ENCODE measurements at regions not wholly inside any gene's neighbourhood (a gene's known extent, or its start where the extent isn't known, plus 50 kb on each side); places are given as distances from the start of the nearest gene placed in this dataset.

DNA sequence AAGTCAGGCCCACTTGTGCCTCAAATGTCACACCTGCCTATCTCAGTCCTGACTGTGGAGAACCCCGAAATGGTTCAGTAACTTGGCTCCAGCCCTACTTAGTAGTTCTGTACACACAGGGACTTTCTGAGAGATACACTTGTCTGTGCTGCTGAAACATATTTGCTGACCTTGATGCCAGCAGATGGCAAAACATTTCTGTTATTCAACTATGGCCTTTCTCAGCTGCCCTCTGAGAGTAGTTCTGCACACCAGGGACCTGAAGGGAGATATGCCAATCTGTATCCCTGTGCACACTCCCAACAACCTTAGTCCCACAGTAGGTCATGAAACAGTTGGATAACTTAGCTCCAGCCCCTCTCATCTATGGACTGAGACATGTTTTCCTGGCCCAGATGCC, 1651.5 kb downstream of the LRRC4C start:
- no peaks in the 10 kb centered on the region; the same call in 1 of the 2 replicates for H3K9me3 ChIP-seq (replicated peaks; ENCODE audit: control insufficient read depth, insufficient read depth, low read depth, low read length)
- H4K20me1 ChIP-seq (replicated peaks; ENCODE audit: control insufficient read depth, insufficient read depth, low read length), result no peaks in the 10 kb centered on the region
- intact Hi-C loops (cut with micrococcal nuclease), result no loop called here
- DNase-seq (ENCODE audit: extremely low read depth in 1 of 4, low spot score in 3 of 4), result no peak
- no peaks in the 10 kb centered on the region for H3K79me2 ChIP-seq (ENCODE audit: control insufficient read depth, insufficient read depth, low read length)
- H2AFZ ChIP-seq (ENCODE audit: low read depth, low read length), result no peak overlapping the region
- H3K9ac ChIP-seq (ENCODE audit: insufficient read depth in 1 of 2, low read depth in 2 of 2, low read length in 2 of 2), result no peak overlapping the region
- CTCF ChIA-PET (ENCODE audit: low intra/inter-chr PET ratio), result no interaction called here
- no peak overlapping the region for H3K4me3 ChIP-seq
- no peak for ATAC-seq
- no TSS peak for BruUV-seq (replicated peaks)
- WGBS (ENCODE audit: insufficient coverage, low coverage, missing lambda C conversion rate), result 0% methylated on average over 1 of the region's 1 CpG
- H3K4me1 ChIP-seq (replicated peaks in 1 of 2; ENCODE audit: control insufficient read depth in 2 of 2, insufficient read depth in 2 of 2, low read length in 2 of 2), result no peaks in the 10 kb centered on the region
- H3K27ac ChIP-seq (ENCODE audit: extremely low read depth, low read depth, low read length), result no peak overlapping the region
- TF ChIP-seq ID3 (CRISPR knock-in tag; IDR thresholded peaks at IDR 0.05) (no peak), ID3 (tag; IDR thresholded peaks at IDR 0.05) (no peak), CREM (IDR thresholded peaks at IDR 0.05; ENCODE audit: low read depth) (no peak), ZBTB12 (CRISPR knock-in tag; IDR thresholded peaks at IDR 0.05) (no peak), ZC3H4 (CRISPR knock-in tag; IDR thresholded peaks at IDR 0.05; ENCODE audit: borderline replicate concordance) (no peak), NFRKB (IDR thresholded peaks at IDR 0.05; ENCODE audit: low read depth) (no peak), OTX1 (CRISPR knock-in tag; IDR thresholded peaks at IDR 0.05) (no peak), CCNT2 (IDR thresholded peaks at IDR 0.05; ENCODE audit: borderline replicate concordance, extremely low read depth, insufficient read length, low read depth, low read length) (no peak), NR2C1 (IDR thresholded peaks at IDR 0.05) (no peak), NR2C1 (tag; IDR thresholded peaks at IDR 0.05) (no peak), TCF3 (CRISPR knock-in tag; IDR thresholded peaks at IDR 0.05) (no peak), KAT7 (CRISPR knock-in tag; IDR thresholded peaks at IDR 0.05; ENCODE audit: borderline replicate concordance) (no peak), ZBED1 (IDR thresholded peaks at IDR 0.05) (no peak), HIVEP1 (CRISPR knock-in tag; IDR thresholded peaks at IDR 0.05) (no peak), ZFX (CRISPR knock-in tag; IDR thresholded peaks at IDR 0.05) (no peak), L3MBTL2 (IDR thresholded peaks at IDR 0.05) (no peak)
- TF ChIP-seq, protein P1, sequence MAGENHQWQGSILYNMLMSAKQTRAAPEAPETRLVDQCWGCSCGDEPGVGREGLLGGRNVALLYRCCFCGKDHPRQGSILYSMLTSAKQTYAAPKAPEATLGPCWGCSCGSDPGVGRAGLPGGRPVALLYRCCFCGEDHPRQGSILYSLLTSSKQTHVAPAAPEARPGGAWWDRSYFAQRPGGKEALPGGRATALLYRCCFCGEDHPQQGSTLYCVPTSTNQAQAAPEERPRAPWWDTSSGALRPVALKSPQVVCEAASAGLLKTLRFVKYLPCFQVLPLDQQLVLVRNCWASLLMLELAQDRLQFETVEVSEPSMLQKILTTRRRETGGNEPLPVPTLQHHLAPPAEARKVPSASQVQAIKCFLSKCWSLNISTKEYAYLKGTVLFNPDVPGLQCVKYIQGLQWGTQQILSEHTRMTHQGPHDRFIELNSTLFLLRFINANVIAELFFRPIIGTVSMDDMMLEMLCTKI (IDR thresholded peaks at IDR 0.05; ENCODE audit: partially characterized antibody), result no peak
- H3K4me2 ChIP-seq (ENCODE audit: insufficient read depth, low read length), result no peak overlapping the region
- in situ Hi-C loops (cut with MboI), result no loop called here
- H3K36me3 ChIP-seq (ENCODE audit: control insufficient read depth, insufficient read depth, low read length), result no peaks in the 10 kb centered on the region
- H3K9me1 ChIP-seq (ENCODE audit: control insufficient read depth, insufficient read depth, low read length), result no peaks in the 10 kb centered on the region
- FAIRE-seq, result no peak
- POLR2A ChIA-PET, result no interaction called here
- H3K27me3 ChIP-seq (ENCODE audit: control insufficient read depth in 2 of 2, insufficient read depth in 2 of 2, low read length in 2 of 2), result no peaks in the 10 kb centered on the region
